GM19035 (cell line): ENCODE measurements at regions not wholly inside any gene's neighbourhood (a gene's known extent, or its start where the extent isn't known, plus 50 kb on each side); places are given as distances from the start of the nearest gene placed in this dataset.
"Not testable (repeated sequence)": the region's sequence is repeated elsewhere in the genome, so short reads cannot be mapped to it uniquely, and the experiment has no call there.

ENCODE experiments used
- ATAC-seq: cut with Tn5 transposase; IDR thresholded peaks from one replicate; pipeline ENCODE4 v1.9.1; 2021; ENCODE audit not compliant: unreplicated experiment

DNA sequence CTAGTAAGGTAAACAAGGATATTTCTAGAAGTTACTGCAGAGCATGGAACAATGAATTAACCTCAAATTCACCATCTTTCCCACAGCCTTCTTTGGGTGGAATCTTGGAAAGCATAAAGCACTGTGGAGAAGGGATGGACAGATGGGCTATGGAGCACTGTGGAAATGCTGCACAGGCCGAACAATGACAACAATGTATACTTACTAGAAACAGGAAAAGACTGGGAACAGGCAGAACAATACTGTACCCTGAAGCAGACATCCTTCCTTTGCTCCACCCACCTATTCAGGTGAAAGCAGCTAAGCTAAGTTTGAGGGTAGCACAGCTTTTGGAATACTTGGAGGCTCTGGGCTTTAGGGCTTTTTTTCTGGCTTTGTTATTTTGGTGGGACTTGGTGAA is 250.6 kb upstream of the KLF8 start:
- ATAC-seq = no peak

DNA sequence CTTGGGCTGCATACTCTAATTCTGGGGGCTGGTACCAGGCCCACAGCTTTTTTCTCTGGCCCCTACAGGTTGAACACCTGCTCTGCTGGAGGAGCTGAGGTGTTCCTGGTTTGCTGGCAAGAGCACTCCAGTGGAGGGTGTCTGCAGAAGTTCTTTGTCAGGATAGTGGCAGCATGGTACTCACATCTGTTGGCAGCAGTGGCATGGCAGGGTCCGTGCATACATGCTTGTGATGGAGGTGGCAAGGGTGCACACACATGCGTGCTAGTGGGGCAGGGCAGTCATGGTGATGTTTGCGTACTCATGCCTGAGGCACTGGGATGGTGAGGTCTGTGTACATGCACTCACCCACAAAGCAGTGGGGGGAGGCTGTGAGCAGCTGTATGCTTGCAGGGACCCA is 235.5 kb upstream of the KLF8 start:
- no peak for ATAC-seq

DNA sequence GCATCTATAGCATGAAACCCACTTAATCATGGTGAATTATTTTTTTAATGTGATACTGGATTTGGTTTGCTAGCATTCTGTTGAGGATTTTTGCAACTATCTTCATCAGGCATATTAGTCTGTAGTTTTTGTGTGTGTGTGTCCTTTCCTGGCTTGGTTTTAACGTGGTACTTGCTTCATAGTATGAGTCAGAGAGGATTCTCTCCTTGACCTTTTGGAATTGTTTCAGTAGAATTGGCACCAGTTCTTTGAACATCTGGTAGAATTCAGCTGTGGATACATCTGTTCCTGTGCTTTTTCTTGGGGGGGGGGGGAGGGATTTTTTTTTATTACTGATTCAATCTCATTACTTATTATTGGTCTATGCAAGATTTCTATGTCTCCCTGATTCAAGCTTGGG is 232.0 kb upstream of the KLF8 start:
- no peak for ATAC-seq

DNA sequence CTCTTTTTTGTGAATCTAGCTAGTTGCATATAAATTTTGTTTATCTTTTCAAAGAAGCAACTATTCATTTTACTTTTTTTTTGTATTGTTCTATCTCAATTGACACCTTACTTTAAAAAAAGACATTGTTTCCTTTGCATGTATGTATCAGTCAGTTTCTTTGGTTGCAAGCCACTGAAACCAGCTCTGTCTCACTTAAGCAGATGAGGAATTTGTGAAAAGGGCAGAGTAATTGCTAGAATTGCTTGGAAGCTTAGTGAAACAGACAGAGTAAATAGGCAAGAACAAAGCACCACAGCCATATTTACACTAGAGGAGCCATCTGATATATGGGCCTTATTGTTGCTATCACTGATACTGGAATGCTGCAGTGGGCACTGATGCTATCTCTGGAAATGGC is 231.4 kb upstream of the KLF8 start:
- no peak for ATAC-seq

DNA sequence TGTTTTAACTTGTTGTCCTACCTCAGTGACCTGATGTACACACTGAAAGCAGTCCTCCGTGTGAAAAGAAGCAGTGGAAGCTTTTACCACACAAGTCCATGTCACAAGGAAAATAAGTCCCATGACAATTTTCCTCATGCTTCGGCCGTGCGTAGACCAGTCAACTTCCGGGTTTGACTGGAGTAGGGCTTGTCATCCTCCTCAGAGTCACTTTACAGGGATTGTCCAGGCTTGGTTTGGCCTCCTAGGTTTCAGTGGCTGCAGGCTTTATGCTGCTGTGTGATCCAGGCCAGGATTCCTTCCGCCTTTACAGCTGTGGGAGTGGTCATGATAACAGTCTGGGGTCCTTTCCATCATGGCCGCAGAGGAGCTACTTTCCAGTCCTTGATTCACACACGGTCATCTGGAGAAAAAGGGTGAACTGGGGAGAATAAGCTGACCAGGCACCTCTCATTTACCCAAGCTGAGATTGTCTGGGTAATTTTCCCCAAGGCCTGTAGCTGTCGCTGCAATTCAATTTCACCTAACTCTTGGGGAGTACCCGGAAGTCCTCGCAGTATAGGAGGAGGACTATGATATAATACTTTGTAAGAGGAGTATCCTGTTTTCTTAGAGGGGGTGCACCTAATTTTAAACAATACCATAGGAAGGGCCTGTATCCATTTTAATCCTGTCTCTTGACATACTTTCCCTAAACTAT is 206.1 kb upstream of the KLF8 start:
- no peak for ATAC-seq

DNA sequence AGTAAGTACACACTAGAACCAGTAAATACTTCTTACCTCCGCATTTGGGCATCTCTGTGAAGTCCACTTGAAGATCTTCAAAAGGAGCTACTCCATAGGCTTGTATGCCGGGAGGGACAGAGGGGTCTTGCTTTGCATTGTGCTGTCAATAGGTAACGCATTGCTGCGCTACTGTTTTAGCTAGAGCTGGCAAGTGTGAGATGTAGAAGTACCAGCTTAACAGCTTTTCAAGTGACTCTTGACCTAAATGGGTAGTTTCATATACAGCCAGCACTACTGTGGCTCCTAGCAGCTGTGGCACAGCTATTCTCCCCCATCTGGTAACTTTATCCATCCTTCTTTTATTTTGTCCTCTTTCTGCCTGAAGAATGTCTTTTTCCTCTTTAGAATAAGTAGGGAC is 205.3 kb upstream of the KLF8 start:
- no peak for ATAC-seq

DNA sequence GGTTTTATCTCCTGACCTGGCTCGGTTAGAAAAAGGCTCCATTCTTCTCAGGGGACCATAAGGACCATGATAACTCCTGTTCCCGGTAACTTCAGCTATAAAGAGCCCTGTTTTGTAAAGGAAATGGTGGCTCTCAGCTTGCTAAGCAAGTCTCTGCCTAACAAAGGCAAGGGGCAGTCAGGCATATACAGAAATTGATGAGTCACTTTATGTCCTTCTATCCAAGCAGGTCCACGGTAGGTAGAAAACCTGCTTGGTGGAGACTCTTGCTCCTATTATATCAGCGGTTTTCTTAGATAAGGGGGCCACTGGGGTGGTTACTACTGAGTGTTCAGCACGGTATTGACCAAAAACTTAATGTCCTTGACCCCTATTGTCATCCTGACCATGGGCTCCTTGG is 203.0 kb upstream of the KLF8 start:
- no peak for ATAC-seq

DNA sequence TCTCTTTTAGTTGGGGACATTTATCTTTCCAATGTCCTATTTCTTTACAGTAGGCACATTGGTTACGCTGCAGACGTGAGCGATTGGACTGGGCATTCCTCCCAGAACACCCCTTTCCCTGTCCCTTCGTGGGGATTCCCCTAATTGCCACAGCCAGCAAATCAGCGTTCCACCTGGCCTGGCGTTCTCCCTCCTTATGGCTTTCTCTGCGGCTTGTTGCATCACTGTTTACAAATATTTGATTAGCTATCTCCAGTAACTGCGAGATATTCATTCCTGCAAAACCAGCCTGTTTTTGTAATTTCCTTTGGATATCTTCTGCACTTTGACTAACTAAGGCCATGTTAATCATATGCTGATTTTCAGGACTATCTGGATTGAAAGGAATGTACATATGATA is 202.5 kb upstream of the KLF8 start:
- no peak for ATAC-seq

DNA sequence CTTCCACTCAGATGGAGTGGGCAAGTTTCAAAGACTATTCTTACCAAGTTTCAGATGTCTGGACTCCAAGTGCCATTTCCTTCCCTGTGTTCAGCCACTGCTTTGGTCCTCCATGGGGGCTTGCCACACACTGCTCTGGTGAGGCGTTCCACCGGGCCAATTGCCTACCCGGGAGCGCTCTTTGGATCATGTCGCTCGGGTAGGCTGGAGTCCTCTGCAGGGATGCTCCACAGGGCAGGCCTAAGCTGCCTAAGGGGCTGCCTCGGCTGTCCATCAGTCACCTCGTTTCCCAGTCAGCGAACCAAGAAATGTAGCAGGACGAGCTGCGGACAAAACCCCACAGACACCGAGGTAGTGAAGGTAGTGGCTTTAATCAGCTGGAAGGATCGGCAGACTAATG is 200.7 kb upstream of the KLF8 start:
- no peak for ATAC-seq

DNA sequence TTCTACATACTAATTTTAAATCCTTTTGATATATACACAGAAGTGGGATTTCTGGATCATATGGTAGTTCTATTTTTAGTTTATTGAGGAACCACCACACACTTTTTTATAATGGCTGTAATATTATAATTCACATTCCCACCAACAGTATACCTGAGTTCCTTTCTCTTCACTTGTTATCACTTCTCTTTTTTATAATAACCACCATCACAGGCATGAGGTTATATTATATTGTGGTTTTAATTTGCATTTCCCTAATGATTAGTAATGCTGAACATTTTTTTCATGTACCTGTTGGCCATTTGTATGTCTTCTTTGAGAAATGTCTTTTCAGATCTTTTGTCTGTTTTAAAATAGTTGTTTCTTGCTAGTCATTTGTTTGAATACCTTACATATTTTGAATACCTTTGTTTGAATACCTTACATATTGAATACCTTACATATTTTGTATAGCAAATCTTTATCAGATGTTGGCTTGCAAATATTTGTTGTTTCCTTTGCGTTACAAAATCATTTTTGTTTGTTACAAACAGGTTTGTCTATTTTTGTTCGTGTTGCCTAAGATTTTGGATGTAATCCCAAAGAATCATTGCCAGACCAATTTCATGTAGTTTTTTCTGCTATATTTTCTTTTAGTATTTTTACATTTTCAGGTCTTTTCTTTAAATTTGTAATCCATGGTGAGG is 198.5 kb upstream of the KLF8 start:
- ATAC-seq = no peak

DNA sequence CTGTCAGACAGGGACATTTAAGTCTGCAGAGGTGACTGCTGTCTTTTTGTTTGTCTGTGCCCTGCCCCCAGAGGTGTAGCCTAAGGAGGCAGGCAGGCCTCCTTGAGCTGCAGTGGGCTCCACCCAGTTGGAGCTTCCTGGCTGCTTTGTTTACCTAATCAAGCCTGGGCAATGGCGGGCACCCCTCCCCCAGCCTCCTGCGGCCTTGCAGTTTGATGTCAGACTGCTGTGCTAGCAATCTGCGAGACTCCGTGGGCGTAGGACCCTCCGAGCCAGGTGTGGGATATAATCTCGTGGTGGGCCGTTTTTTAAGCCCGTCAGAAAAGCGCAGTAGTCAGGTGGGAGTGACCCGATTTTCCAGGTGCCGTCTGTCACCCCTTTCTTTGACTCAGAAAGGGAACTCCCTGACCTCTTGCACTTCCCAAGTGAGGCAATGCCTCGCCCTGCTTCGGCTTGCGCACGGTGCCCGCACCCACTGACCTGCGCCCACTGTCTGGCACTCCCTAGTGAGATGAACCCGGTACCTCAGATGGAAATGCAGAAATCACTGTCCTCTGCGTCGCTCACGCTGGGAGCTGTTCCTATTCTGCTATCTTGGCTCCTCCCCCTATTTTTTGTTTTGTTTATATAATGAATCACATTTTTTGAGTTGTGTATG is 179.4 kb upstream of the KLF8 start:
- not testable (repeated sequence) for ATAC-seq

DNA sequence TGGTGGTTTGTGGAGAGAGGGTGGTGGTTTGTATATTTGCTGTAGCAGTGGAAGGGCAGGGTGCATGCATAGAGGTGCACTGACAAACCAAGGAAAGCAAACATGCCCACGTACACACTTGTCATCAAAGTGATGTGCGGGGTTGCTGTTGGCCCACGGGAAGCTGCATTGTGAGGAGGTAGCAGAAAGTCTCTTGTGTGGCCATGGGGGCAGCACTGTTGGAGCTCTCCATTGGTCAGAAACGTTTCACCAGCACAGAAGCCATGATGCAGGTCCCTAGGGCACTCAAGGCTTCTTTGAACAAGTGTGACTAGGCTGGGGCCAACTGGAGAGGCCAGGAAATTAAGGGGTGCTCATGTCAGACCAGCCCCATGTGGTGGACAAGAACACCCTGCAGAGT is 174.8 kb upstream of the KLF8 start:
- ATAC-seq = no peak

DNA sequence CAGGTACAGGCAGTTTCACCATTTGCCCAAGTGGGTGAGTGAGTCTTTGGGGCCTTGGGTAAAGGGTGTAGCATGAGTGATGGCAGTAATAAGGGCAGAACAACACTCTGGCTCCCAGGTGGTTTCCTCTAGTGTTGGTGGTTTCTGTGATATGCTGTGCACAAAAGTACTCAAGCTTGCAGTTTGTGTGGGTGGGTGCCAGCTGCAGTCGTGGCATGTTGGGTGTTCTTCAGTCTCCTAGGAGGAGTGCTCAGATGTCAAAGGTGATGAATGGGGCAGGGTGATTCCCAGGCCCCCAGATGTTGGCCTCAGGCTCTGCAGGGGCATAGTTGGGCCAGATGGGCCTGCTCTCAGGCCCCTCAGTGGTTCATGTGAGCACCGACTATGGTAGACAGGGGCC is 166.1 kb upstream of the KLF8 start:
- ATAC-seq = peak; percentile 65

DNA sequence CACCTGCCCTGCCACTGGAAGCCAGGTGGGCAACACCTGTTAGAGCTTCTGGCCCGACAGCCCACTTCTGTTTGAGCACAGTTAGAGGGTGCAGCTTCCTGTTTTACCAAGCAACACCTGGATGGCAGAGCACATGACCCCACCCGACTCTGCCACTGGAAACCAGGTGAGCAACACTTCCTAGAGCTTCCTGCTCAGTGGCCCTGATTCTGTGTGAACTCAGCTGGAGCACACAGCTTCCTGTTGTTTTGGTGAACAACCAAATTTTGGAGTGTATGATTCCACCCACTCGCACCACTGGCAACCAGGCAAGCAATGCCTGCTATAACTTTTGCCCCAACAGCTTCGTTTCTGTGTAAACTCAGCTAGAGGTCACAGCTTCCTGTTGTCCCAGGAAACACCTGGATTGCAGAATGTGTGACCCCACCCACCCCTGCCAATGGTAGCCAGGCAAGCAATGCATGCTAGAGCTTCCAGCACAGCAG is 163.8 kb upstream of the KLF8 start:
- no peak for ATAC-seq

DNA sequence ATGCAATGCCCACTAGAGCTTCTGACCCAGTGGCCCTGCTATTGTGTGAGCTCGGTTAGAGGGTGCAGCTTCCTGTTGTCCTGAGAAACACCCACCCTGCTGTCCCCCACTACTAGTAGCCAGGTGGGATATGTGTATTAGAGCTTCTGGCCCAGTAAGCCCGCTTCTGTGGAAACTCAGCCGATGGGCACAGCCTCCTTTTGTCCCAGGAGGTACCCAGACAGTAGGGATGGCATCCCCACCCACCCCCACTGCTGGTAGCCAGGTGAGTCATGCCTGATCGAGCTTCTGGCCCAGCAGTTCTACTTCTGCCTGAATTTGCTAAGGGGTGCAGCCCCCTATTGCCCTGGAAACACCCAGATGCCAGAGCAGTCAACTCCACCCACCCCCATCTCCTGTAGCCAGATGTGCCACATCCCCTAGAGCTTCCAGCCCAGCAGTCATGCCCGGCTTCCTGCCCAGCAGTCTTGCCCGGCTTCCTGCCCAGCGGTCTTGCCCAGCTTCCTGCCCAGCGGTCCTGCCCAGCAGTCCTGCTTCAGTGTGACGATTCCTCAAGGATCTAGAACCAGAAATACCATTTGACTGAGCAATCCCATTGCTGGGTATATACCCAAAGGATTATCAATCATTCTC is 162.7 kb upstream of the KLF8 start:
- no peak for ATAC-seq

DNA sequence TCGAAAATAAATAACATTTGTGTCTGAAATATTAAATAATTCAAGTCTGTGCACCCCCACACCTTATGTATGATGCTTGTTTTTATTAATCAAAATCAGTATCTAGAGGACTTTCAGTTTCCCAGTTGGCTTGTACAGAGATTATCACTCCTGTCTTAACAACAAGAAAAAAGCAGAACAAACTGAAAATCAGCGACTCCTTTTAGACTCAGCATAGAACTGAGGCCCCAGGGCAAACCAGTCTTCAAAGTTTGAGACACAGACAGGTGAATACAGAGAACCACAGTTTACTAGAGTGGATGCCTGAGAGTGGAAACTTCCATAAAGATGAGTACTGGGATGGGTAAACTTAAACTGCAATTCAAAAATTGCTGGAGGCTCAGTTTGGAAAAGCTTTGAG is 142.8 kb upstream of the KLF8 start:
- no peak for ATAC-seq

DNA sequence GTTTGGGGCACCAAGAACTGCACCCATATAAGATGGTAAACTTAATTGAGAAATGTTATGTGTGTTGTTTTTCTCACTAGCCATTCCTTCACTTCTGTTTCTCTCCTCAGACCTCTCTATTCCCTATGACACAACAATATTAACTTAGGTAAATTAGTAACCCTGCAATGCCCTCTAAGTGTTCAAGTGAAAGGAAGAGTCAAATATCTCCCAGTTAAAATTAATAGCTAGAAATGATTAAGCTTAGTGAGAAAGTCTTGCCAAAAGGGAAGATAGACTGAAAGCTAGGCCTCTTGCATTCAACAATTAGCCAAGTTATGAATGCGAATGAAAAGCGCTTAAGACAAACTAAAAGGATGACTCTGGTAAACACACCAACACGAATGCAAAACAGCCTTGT is 132.9 kb upstream of the KLF8 start:
- ATAC-seq = no peak

DNA sequence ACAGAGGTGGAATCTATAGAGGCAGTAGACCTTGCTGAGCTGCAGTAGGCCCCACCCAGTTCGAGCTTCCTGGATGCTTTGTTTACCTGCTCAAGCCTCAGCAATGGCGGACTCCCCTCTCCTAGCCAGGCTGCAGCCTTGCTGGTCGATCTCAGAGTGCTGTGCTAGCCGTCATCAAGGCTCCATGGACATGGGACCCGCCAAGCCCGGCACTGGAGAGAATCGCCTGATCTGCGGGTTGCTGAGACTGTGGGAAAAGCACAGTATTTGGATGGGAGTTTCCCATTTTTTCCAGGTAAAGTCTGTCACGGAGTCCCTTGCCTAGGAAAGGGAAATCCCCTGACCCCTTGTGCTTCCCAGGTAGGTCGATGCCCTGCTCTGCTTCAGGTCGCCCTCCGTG is 124.8 kb upstream of the KLF8 start:
- ATAC-seq = no peak

DNA sequence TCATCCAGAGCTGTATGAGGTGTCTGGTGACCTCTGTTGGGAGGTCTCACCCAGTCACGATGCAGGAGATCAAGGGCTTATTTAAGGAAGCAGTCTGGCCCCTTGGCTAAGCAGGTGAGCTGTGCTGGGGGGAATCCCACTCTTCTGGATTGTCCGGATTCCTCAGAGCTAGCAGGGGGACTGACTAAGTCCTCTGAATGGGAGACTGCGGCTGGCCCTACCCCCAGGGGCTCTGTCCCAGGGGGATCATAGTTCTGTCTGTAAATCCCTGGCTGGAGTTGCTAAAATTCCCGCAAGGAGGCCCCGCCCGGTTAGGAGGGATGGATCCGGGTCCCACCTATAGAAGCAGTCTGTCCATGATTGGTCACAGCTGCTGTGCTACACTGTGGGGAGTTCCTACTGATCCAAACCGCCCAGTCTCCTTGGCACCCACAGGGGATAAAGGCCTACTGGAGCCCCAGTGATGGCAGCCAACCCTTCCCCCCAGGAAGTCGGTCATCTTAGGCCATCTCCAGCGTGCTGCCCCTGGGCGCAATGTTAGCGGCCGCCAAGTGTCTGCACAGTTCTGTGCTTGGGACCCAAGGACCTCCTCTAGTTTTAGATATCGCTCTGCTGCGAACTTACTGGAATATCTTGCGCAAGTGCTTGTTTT is 118.2 kb upstream of the KLF8 start:
- no peak for ATAC-seq

DNA sequence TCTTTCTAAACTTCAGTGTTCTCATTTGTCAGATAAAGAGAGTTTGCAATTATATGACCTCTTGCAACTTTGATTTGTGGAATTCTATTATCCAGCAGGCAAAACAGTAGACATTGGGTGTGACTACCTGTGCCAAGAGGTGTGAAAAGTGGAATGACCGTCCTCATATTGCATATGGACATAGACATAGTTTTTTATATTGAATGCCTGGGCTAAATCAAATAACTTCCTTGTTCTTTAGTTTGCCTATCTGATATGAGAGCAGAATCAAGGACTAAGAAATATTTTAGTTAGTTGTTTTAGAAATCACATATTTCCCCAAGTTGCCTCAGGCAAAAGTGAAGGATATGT is 117.7 kb upstream of the KLF8 start:
- no peak for ATAC-seq

DNA sequence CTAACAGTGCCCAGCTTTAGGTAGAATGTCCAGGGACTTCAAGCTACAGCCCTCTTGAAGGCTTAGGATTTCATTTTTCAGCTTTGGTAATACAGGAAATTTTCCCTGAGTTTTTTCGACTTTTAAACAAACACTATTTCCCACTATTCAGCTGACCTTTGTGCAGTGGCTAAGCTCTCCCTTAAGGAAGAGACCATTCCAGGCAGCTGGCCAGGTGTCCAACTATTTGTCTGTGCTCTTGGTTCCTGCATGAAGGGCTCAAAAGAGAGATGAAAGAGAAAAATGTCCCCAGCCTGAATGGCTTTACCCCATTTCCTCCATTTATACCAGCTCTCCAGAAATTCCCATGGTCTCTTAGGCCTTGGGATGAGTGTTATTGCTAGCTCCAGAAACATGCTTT is 111.9 kb upstream of the KLF8 start:
- ATAC-seq = no peak
